ENCODE measurements at regions not wholly inside any gene's neighbourhood (a gene's known extent, or its start where the extent isn't known, plus 50 kb on each side); places are given as distances from the start of the nearest gene placed in this dataset.

DNA sequence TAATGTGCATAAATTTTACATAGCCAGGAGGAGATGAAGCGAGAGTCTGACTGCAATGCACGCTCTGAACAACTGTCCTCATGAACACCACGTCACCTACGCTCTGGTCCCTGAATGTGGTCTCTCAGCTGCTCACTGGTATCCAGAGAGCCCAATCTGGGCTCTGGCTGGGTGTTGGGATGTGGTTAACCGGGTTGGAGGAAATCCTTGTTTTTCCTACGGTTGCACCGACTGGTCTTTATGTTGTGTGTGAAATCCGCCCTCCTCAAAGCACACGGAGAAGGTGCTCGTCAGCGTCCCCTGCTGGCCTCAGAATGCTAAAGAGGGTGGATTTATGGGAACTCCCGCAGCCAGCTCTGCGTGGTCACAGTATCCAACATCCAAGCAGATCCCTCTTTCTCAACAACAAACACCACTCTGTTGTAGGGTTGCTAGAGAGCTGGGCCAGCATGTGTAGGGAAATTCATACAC, 51.8 kb upstream of the FAM89A start:
- Histone ChIP-seq H3K4ac (ENCODE audit: low read depth, low read length) (no peak overlapping the region), H3K9ac (ENCODE audit: low read length) (no peak overlapping the region), H2BK120ac (ENCODE audit: insufficient read depth, low read length, poor library complexity) (no peak overlapping the region), H3K36me3 (ENCODE audit: control insufficient read depth in 1 of 2, insufficient read depth in 2 of 2, low read length in 2 of 2) (no peaks in the 10 kb centered on the region), H3K14ac (ENCODE audit: low read length) (no peak overlapping the region), H3K79me1 (ENCODE audit: low read length) (no peaks in the 10 kb centered on the region), H2BK12ac (ENCODE audit: low read length) (no peak overlapping the region), H3K4me2 (ENCODE audit: low read length) (no peak overlapping the region), H3K18ac (ENCODE audit: low read length) (no peak overlapping the region), H3K4me1 (ENCODE audit: control insufficient read depth in 1 of 2, insufficient read depth in 2 of 2, low read length in 2 of 2) (no peaks in the 10 kb centered on the region), H2BK5ac (ENCODE audit: low read depth, low read length, poor library complexity) (no peak overlapping the region), H3K9me3 (ENCODE audit: insufficient read depth, low read depth, low read length) (no peaks in the 10 kb centered on the region), H3K4me3 (ENCODE audit: low read depth, low read length) (no peak overlapping the region), H3K27ac (ENCODE audit: low read depth, low read length) (no peak overlapping the region), H3K23ac (ENCODE audit: low read length) (no peak overlapping the region), H4K8ac (ENCODE audit: low read depth, low read length) (no peak overlapping the region), H4K91ac (ENCODE audit: low read depth, low read length) (no peak overlapping the region), H3K27me3 (ENCODE audit: insufficient read depth, low read length) (no peaks in the 10 kb centered on the region), H4K12ac (ENCODE audit: low read depth, low read length) (no peak overlapping the region), H2AK5ac (ENCODE audit: low read length) (no peak overlapping the region), H3K79me2 (ENCODE audit: control insufficient read depth, insufficient read depth, low read length, poor library complexity) (no peaks in the 10 kb centered on the region), H2AFZ (ENCODE audit: insufficient read depth, low read length, poor library complexity) (no peak overlapping the region)
- no CpG with 5 or more reads among the region's 13 CpGs for WGBS (ENCODE audit: extremely low coverage, insufficient coverage, insufficient read length)
- peak; percentile 67 to 86 for DNase-seq

DNA sequence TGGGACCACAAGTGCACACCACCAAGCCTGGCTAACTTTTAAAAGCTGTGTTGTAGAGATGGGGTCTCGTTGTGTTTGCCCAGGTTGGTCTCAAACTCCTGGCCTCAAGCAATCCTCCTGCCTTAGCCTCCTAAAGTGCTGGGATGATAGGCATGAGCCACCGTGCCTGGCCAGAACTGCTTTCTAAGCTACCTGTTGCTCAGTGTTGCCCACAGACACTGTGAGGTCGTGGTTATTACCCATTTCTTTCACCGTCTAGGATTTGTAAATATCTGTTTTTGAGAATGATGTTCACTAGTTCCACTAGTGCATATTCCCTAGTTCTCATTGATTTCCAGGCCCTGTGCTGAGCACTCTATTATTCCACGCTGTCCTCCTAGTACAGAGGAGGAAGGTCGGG, 51.4 kb upstream of the FAM89A start:
- H3K36me3 ChIP-seq (ENCODE audit: control insufficient read depth in 1 of 2, insufficient read depth in 2 of 2, low read length in 2 of 2), result no peaks in the 10 kb centered on the region
- DNase-seq, result no peak
- no peak overlapping the region for H4K12ac ChIP-seq (ENCODE audit: low read depth, low read length)
- no peaks in the 10 kb centered on the region for H3K79me1 ChIP-seq (ENCODE audit: low read length)
- H3K23ac ChIP-seq (ENCODE audit: low read length), result no peak overlapping the region
- no peak overlapping the region for H3K14ac ChIP-seq (ENCODE audit: low read length)
- H3K18ac ChIP-seq (ENCODE audit: low read length), result no peak overlapping the region
- H2BK12ac ChIP-seq (ENCODE audit: low read length), result no peak overlapping the region
- H4K91ac ChIP-seq (ENCODE audit: low read depth, low read length), result no peak overlapping the region
- no peak overlapping the region for H2BK120ac ChIP-seq (ENCODE audit: insufficient read depth, low read length, poor library complexity)
- H2AFZ ChIP-seq (ENCODE audit: insufficient read depth, low read length, poor library complexity), result no peak overlapping the region
- no peaks in the 10 kb centered on the region for H3K9me3 ChIP-seq (ENCODE audit: insufficient read depth, low read depth, low read length)
- no peak overlapping the region for H3K4ac ChIP-seq (ENCODE audit: low read depth, low read length)
- H3K4me3 ChIP-seq (ENCODE audit: low read depth, low read length), result no peak overlapping the region
- H2AK5ac ChIP-seq (ENCODE audit: low read length), result no peak overlapping the region
- no peaks in the 10 kb centered on the region for H3K27me3 ChIP-seq (ENCODE audit: insufficient read depth, low read length)
- H2BK5ac ChIP-seq (ENCODE audit: low read depth, low read length, poor library complexity), result no peak overlapping the region
- no peak overlapping the region for H4K8ac ChIP-seq (ENCODE audit: low read depth, low read length)
- H3K79me2 ChIP-seq (ENCODE audit: control insufficient read depth, insufficient read depth, low read length, poor library complexity), result no peaks in the 10 kb centered on the region
- H3K4me1 ChIP-seq (ENCODE audit: control insufficient read depth in 1 of 2, insufficient read depth in 2 of 2, low read length in 2 of 2), result no peaks in the 10 kb centered on the region
- H3K9ac ChIP-seq (ENCODE audit: low read length), result no peak overlapping the region
- H3K27ac ChIP-seq (ENCODE audit: low read depth, low read length), result no peak overlapping the region
- no CpG with 5 or more reads among the region's 6 CpGs for WGBS (ENCODE audit: extremely low coverage, insufficient coverage, insufficient read length)
- H3K4me2 ChIP-seq (ENCODE audit: low read length), result no peak overlapping the region

Measured in trophoblast cell (in vitro differentiated cells and primary cell).